MM.1S (cell line): ENCODE measurements at regions not wholly inside any gene's neighbourhood (a gene's known extent, or its start where the extent isn't known, plus 50 kb on each side); places are given as distances from the start of the nearest gene placed in this dataset.

Experiments used
- DNase-seq: peaks from one replicate; pipeline ENCODE4 v3.0.0-alpha.2; 2015
- H2AFZ ChIP-seq: fragments of 300-600 bp; sonication (generic); 2 replicates; pipeline ENCODE4 v1.6.0; 2016; ENCODE audit warnings: antibody characterized with exemption, low read length
- H3F3A ChIP-seq: fragments of 300-600 bp; sonication (generic); 2 replicates; pipeline ENCODE4 v1.6.1; 2016; ENCODE audit warnings: mild to moderate bottlenecking, antibody characterized with exemption, low read length, moderate library complexity, mixed read lengths; ENCODE audit not compliant: insufficient read depth
- H3K27ac ChIP-seq: fragments of 300-600 bp; sonication (generic); 2 replicates; pipeline ENCODE4 v1.5.1; 2016; ENCODE audit warnings: mild to moderate bottlenecking, low read length
- H3K27me3 ChIP-seq: fragments of 300-600 bp; sonication (generic); replicated peaks from 2 replicates; pipeline ENCODE4 v1.6.0; 2016; ENCODE audit warnings: low read length; ENCODE audit not compliant: insufficient read depth
- H3K36me3 ChIP-seq: fragments of 300-600 bp; sonication (generic); replicated peaks from 2 replicates; pipeline ENCODE4 v1.6.1; 2016; ENCODE audit warnings: mild to moderate bottlenecking, low read length, mixed read lengths; ENCODE audit not compliant: insufficient read depth
- H3K4me1 ChIP-seq: fragments of 300-600 bp; sonication (generic); 2 replicates; pipeline ENCODE4 v1.6.1; 2016; ENCODE audit warnings: low read length, mixed read lengths
- H3K4me2 ChIP-seq: fragments of 300-600 bp; sonication (generic); 2 replicates; pipeline ENCODE4 v1.6.0; 2016; ENCODE audit warnings: low read depth, low read length
- H3K4me3 ChIP-seq: fragments of 300-600 bp; sonication (generic); 2 replicates; pipeline ENCODE4 v1.5.1; 2016; ENCODE audit warnings: low read length, mixed read lengths
- H3K79me2 ChIP-seq: fragments of 300-600 bp; sonication (generic); 2 replicates; pipeline ENCODE4 v1.6.1; 2016; ENCODE audit warnings: mixed run types, low read length, mixed read lengths
- H3K9ac ChIP-seq: fragments of 300-600 bp; sonication (generic); 2 replicates; pipeline ENCODE4 v1.6.1; 2016; ENCODE audit warnings: low read length, mixed read lengths
- H3K9me2 ChIP-seq: fragments of 300-600 bp; sonication (generic); replicated peaks from 2 replicates; pipeline ENCODE4 v1.6.1; 2016; ENCODE audit warnings: mild to moderate bottlenecking, low read length, mixed read lengths; ENCODE audit not compliant: insufficient read depth
- H3K9me3 ChIP-seq: fragments of 300-600 bp; sonication (generic); replicated peaks from 2 replicates; pipeline ENCODE4 v1.6.1; 2016; ENCODE audit warnings: mild to moderate bottlenecking, low read length, mixed read lengths; ENCODE audit not compliant: insufficient read depth
- H4K20me1 ChIP-seq: fragments of 300-600 bp; sonication (generic); 2 replicates; pipeline ENCODE4 v1.6.1; 2016; ENCODE audit warnings: mild to moderate bottlenecking, low read length, moderate library complexity, mixed read lengths; ENCODE audit not compliant: insufficient read depth
- EZH2 ChIP-seq: fragments of 300-600 bp; sonication (generic); optimal IDR thresholded peaks from 2 replicates; pipeline ENCODE3; 2017; ENCODE audit warnings: low read depth, mild to moderate bottlenecking, antibody characterized with exemption, low read length, mixed read lengths
- EZH2phosphoT487 ChIP-seq: fragments of 300-600 bp; sonication (generic); IDR thresholded peaks from 2 replicates; pipeline ENCODE4 v1.6.1; 2018; ENCODE audit warnings: antibody characterized with exemption, low read length
- TF ChIP-seq, protein P1 (sequence below): fragments of 300-600 bp; sonication (generic); IDR thresholded peaks from 2 replicates; pipeline ENCODE4 v1.5.1; 2016; ENCODE audit warnings: antibody characterized with exemption, low read length, mixed read lengths

DNA sequence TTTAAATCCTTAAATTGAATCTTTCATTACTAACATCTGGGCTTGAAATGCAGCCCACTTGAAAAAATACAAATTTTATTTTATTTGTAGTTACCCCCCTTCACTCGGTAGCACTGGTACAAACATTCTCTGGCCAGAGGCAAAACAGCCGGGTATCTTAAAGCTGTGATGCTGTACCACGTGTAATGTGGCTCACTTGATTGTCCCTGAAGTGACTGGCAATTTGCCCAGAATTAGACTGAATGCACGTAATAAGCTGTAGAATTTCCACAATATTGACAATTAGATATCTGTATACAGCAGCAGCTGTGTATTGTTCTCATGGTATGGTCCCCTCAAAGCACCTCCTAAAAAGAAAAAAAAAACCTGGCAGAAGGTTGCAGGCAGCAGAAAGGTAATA is 192.8 kb upstream of the TBC1D5 start:
- Histone ChIP-seq H3K27ac (no peak overlapping the region), H3K9ac (no peak overlapping the region)
- DNase-seq: no peak

DNA sequence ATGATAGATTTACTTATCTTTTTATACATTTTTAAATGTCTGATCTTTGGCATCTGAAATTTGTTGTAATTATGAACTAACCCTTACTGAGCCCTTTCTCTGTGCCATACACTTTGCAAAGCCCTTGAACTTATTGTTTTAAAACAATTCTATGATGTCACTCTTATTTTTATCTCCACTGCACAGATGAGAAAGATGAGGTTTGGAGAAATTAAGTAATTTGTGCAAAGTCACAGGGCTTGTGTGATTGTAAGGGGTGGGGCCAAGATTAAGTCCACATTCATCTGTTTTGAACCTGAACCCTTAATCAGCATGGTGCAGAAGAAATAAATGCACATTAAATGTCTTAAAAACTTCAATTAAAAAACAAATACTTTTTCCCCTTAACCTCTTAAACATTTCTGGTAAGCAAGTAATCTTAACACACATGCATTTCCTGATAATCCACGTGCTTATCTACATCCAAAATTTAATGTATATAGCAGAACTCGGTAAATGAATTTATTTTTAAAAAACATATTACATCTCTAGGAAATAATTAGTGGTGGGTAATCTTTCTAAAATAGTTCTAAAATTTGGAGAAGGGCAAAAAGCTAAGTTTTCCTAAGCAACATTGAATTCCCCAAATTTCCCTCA is 189.8 kb upstream of the TBC1D5 start:
- no peaks in the 10 kb centered on the region for H4K20me1 ChIP-seq
- no peak overlapping the region for H3K9ac ChIP-seq
- no peak for DNase-seq
- H2AFZ ChIP-seq: no peak overlapping the region
- no peaks in the 10 kb centered on the region for H3F3A ChIP-seq
- no peaks in the 10 kb centered on the region for H3K9me2 ChIP-seq
- no peaks in the 10 kb centered on the region for H3K79me2 ChIP-seq
- H3K4me2 ChIP-seq: no peak overlapping the region
- no peaks in the 10 kb centered on the region for H3K4me1 ChIP-seq
- TF ChIP-seq EZH2phosphoT487 (no peak), EZH2 (no peak)
- TF ChIP-seq, protein P1, sequence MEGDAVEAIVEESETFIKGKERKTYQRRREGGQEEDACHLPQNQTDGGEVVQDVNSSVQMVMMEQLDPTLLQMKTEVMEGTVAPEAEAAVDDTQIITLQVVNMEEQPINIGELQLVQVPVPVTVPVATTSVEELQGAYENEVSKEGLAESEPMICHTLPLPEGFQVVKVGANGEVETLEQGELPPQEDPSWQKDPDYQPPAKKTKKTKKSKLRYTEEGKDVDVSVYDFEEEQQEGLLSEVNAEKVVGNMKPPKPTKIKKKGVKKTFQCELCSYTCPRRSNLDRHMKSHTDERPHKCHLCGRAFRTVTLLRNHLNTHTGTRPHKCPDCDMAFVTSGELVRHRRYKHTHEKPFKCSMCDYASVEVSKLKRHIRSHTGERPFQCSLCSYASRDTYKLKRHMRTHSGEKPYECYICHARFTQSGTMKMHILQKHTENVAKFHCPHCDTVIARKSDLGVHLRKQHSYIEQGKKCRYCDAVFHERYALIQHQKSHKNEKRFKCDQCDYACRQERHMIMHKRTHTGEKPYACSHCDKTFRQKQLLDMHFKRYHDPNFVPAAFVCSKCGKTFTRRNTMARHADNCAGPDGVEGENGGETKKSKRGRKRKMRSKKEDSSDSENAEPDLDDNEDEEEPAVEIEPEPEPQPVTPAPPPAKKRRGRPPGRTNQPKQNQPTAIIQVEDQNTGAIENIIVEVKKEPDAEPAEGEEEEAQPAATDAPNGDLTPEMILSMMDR: no peak
- H3K4me3 ChIP-seq: no peak overlapping the region
- H3K9me3 ChIP-seq: no peaks in the 10 kb centered on the region
- H3K36me3 ChIP-seq: no peaks in the 10 kb centered on the region
- H3K27ac ChIP-seq: no peak overlapping the region
- no peaks in the 10 kb centered on the region for H3K27me3 ChIP-seq

More for the DNA sequence above, 192.8 kb upstream of the TBC1D5 start:
- H2AFZ ChIP-seq: no peak overlapping the region
- H3F3A ChIP-seq: no peaks in the 10 kb centered on the region
- H3K36me3 ChIP-seq: no peaks in the 10 kb centered on the region
- no peaks in the 10 kb centered on the region for H3K79me2 ChIP-seq
- H3K4me3 ChIP-seq: no peak overlapping the region
- no peaks in the 10 kb centered on the region for H3K4me1 ChIP-seq
- no peaks in the 10 kb centered on the region for H3K9me3 ChIP-seq
- no peak for TF ChIP-seq EZH2phosphoT487
- TF ChIP-seq, protein P1: no peak
- TF ChIP-seq EZH2: no peak
- no peaks in the 10 kb centered on the region for H4K20me1 ChIP-seq
- no peaks in the 10 kb centered on the region for H3K9me2 ChIP-seq
- no peaks in the 10 kb centered on the region for H3K27me3 ChIP-seq
- no peak overlapping the region for H3K4me2 ChIP-seq

DNA sequence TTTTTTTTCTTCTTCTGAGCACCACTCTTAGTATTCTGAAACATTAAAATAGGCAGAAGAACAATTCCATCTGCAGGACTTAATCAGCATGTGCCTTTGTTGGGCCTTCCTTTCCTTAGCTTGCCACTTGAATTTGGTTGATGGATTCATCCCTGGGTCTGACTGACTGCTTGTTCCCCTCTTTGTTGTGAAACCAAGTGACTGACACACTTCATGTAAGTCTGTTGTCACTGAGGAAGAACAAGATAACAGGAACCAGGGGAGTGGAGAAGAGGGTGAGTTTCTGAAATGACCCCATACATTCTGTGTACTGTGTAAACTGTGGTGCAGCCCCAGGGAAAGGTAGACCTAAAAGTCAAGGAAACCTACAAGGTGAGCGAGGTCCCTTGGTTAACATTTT is 188.7 kb upstream of the TBC1D5 start:
- Histone ChIP-seq H3K9me2 (no peaks in the 10 kb centered on the region), H3K4me3 (no peak overlapping the region), H3K36me3 (no peaks in the 10 kb centered on the region), H3K9ac (no peak overlapping the region), H3F3A (no peaks in the 10 kb centered on the region), H3K9me3 (no peaks in the 10 kb centered on the region), H3K27ac (no peak overlapping the region), H2AFZ (no peak overlapping the region), H4K20me1 (no peaks in the 10 kb centered on the region), H3K4me2 (no peak overlapping the region), H3K4me1 (no peaks in the 10 kb centered on the region), H3K27me3 (no peaks in the 10 kb centered on the region), H3K79me2 (no peaks in the 10 kb centered on the region)
- TF ChIP-seq EZH2: no peak
- TF ChIP-seq EZH2phosphoT487: no peak
- TF ChIP-seq, protein P1: no peak
- DNase-seq: no peak
